A673 (cell line): ENCODE measurements at regions not wholly inside any gene's neighbourhood (a gene's known extent, or its start where the extent isn't known, plus 50 kb on each side); places are given as distances from the start of the nearest gene placed in this dataset.

Experiments used
- CTCF ChIP-seq: fragments of 300-800, 200-600 bp; sonication (generic); conservative IDR thresholded peaks from 2 replicates; pipeline ENCODE4 v1.5.1; 2017; ENCODE audit warnings: low read depth, mild to moderate bottlenecking, antibody characterized with exemption, low read length, moderate library complexity, mixed read lengths
- EZH2 ChIP-seq: fragments of 200-600 bp; sonication (generic); IDR thresholded peaks from 2 replicates; pipeline ENCODE4 v1.6.1; 2017; ENCODE audit warnings: borderline replicate concordance, low read depth, mild to moderate bottlenecking, mixed read lengths, antibody characterized with exemption, low read length; ENCODE audit not compliant: poor library complexity, severe bottlenecking

DNA sequence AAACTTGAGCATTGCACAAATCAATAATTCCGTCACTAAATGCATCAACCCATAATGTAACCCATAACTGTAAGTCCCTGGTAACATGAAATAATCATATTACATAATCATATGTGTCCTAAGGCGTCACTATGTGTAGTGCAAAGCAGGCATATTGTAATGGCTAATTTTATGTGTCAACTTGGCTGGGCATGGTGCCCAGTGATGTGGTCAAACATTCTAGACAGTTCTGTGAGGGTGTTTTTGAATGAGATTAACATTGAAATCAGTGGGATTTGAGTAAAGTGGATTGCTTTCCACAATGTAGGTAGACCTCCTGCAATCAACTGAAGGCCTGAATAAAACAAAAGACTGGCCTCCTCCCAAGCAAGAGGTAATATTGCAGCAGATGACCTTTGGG, 794.4 kb upstream of the ACO1 start:
- no peak for TF ChIP-seq CTCF
- TF ChIP-seq EZH2 = no peak
